IgD-negative memory B cell (primary cell): ENCODE measurements at regions not wholly inside any gene's neighbourhood (a gene's known extent, or its start where the extent isn't known, plus 50 kb on each side); places are given as distances from the start of the nearest gene placed in this dataset.

Experiments used
- H3K27ac Mint-ChIP-seq, 3 donors: one replicate each; pipeline ENCODE4 v1.8.0; 2020 to 2022; ENCODE audit warnings: mild to moderate bottlenecking in 3 of 3, mixed read lengths in 3 of 3, moderate library complexity in 1 of 3
- H3K27me3 Mint-ChIP-seq: one replicate; pipeline ENCODE4 v1.8.0; 2021; ENCODE audit warnings: mixed read lengths
- H3K36me3 Mint-ChIP-seq: one replicate; pipeline ENCODE4 v1.8.0; 2020; ENCODE audit warnings: mild to moderate bottlenecking, mixed read lengths
- H3K4me1 Mint-ChIP-seq, 3 donors: one replicate each; pipeline ENCODE4 v1.8.0; 2020 to 2022; ENCODE audit warnings: mixed read lengths in 3 of 3, mild to moderate bottlenecking in 1 of 3
- H3K4me3 Mint-ChIP-seq, 4 donors: one replicate each; pipeline ENCODE4 v1.8.0; 2020 to 2022; ENCODE audit warnings: mild to moderate bottlenecking in 4 of 4, mixed read lengths in 4 of 4, moderate library complexity in 3 of 4
- H3K9me3 Mint-ChIP-seq, 3 donors: one replicate each; pipeline ENCODE4 v1.8.0; 2020 to 2021; ENCODE audit warnings: mixed read lengths in 3 of 3, mild to moderate bottlenecking in 1 of 3

- Mint-ChIP-seq H3K27me3 (peaks cover 2% of the 10 kb centered on the region), H3K36me3 (no peaks in the 10 kb centered on the region), H3K4me1 (no peaks in the 10 kb centered on the region), H3K9me3 (peaks cover 2 to 13% (median 11%) of the 10 kb centered on the region in 3 donors), H3K27ac (no peak overlapping the region), H3K4me3 (no peak overlapping the region)
Measured at GRCh38 chr12:65535946-65536345, 257.5 kb downstream of the MSRB3 start.

GRCh38 chr12:65536351-65536750, 257.9 kb downstream of the MSRB3 start:
- no peaks in the 10 kb centered on the region for H3K4me1 Mint-ChIP-seq
- peaks cover 2% of the 10 kb centered on the region for H3K27me3 Mint-ChIP-seq
- H3K36me3 Mint-ChIP-seq = no peaks in the 10 kb centered on the region
- no peak overlapping the region for H3K27ac Mint-ChIP-seq
- peaks cover 2 to 13% (median 11%) of the 10 kb centered on the region in 3 donors for H3K9me3 Mint-ChIP-seq
- H3K4me3 Mint-ChIP-seq = no peak overlapping the region

GRCh38 chr12:65536876-65537681, 258.6 kb downstream of the MSRB3 start:
- Mint-ChIP-seq H3K36me3 (no peaks in the 10 kb centered on the region), H3K4me1 (no peaks in the 10 kb centered on the region), H3K27ac (no peak overlapping the region), H3K4me3 (no peak overlapping the region), H3K27me3 (peaks cover 2% of the 10 kb centered on the region), H3K9me3 (peaks cover 2 to 13% (median 11%) of the 10 kb centered on the region in 3 donors)

- H3K27me3 Mint-ChIP-seq = peaks cover 2% of the 10 kb centered on the region
- H3K4me3 Mint-ChIP-seq = no peak overlapping the region
- no peak overlapping the region for H3K27ac Mint-ChIP-seq
- H3K9me3 Mint-ChIP-seq = peaks cover 2 to 13% (median 11%) of the 10 kb centered on the region in 3 donors
- H3K4me1 Mint-ChIP-seq = no peaks in the 10 kb centered on the region
- H3K36me3 Mint-ChIP-seq = no peaks in the 10 kb centered on the region
Measured at GRCh38 chr12:65537978-65538377, 259.5 kb downstream of the MSRB3 start.

DNA sequence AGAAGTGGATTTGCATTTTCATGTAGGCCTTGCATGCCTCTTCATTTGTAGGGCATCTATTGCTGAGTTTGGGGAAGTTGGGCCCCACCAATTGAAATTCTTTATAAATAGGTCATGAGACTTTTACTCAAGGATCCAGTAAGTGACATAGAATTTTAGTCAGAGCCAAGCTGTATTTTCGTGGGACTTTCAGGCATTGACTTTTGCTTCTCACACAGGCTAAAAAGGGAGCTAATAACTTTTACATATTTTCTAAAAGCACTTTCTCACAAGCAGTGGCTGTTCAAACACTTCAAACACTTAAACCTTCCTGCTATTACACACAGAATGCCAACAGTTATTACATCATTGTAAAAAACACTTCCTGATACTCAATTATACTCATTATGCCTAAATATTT, 260.5 kb downstream of the MSRB3 start:
- Mint-ChIP-seq H3K4me3 (no peak overlapping the region), H3K9me3 (peaks cover 2 to 13% (median 11%) of the 10 kb centered on the region in 3 donors), H3K36me3 (no peaks in the 10 kb centered on the region), H3K27ac (no peak overlapping the region), H3K4me1 (no peaks in the 10 kb centered on the region), H3K27me3 (peaks cover 2% of the 10 kb centered on the region)

- Mint-ChIP-seq H3K4me1 (no peaks in the 10 kb centered on the region), H3K27me3 (peaks cover 2% of the 10 kb centered on the region), H3K27ac (no peak overlapping the region), H3K4me3 (no peak overlapping the region), H3K9me3 (peaks cover 2 to 13% (median 11%) of the 10 kb centered on the region in 3 donors), H3K36me3 (no peaks in the 10 kb centered on the region)
Measured at GRCh38 chr12:65540140-65540539, 261.7 kb downstream of the MSRB3 start.

DNA sequence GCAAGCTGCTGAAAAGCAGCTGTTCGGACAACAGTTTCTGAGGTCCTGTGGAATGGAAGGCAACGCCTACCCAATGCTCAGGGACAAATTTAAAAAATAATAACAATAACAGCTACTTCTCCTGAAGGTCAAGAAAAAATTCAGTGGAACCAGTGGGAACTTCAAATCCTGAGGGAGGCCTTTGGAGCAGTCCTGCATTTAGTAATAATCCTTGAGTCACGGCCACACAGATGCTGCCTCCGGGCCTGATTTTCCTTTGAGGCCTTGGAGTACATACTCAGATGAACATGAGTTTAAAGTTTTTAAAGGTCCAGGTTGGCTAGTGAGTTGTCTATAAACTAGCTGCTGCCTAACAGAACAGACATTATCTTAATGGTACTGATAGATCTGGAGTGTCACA, 268.0 kb downstream of the MSRB3 start:
- Mint-ChIP-seq H3K27me3 (no peaks in the 10 kb centered on the region), H3K27ac (no peak overlapping the region), H3K4me3 (no peak overlapping the region), H3K9me3 (no peaks in the 10 kb centered on the region), H3K4me1 (no peaks in the 10 kb centered on the region), H3K36me3 (no peaks in the 10 kb centered on the region)

GRCh38 chr12:65556676-65557437, 267.4 kb upstream of the HMGA2 start:
- Mint-ChIP-seq H3K9me3 (no peaks in the 10 kb centered on the region), H3K36me3 (no peaks in the 10 kb centered on the region), H3K27me3 (peaks cover 11% of the 10 kb centered on the region), H3K27ac (no peak overlapping the region), H3K4me1 (peaks cover 0 to 8% (median 6%) of the 10 kb centered on the region in 3 donors), H3K4me3 (no peak overlapping the region)

- H3K27ac Mint-ChIP-seq = no peak overlapping the region
- no peak overlapping the region for H3K4me3 Mint-ChIP-seq
- no peaks in the 10 kb centered on the region for H3K36me3 Mint-ChIP-seq
- H3K9me3 Mint-ChIP-seq = no peaks in the 10 kb centered on the region
- H3K4me1 Mint-ChIP-seq = peaks cover 0 to 8% (median 6%) of the 10 kb centered on the region in 3 donors
- H3K27me3 Mint-ChIP-seq = peaks cover 11% of the 10 kb centered on the region
Measured at GRCh38 chr12:65557438-65558181, 266.7 kb upstream of the HMGA2 start.

DNA sequence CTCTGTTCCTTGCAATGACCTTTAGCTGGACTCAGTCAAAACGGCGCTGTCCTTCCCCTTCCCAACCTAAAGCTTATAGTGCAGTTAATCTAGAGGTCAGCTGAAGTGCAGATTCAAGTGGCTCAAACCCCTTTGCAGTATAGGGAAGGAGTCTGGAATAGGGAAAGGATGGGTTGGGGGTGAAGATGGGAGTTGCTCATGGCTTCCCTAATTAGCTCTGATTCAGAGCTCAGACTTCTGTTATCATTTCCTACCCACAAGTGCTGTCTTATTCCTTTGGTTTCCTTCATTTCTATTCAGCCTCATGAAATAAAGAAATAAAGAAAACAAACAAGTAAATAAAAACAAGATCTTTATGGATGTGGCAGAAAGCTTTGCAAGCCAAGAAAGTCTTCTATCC, 264.0 kb upstream of the HMGA2 start:
- peaks cover 0 to 8% (median 8%) of the 10 kb centered on the region in 3 donors for H3K4me1 Mint-ChIP-seq

DNA sequence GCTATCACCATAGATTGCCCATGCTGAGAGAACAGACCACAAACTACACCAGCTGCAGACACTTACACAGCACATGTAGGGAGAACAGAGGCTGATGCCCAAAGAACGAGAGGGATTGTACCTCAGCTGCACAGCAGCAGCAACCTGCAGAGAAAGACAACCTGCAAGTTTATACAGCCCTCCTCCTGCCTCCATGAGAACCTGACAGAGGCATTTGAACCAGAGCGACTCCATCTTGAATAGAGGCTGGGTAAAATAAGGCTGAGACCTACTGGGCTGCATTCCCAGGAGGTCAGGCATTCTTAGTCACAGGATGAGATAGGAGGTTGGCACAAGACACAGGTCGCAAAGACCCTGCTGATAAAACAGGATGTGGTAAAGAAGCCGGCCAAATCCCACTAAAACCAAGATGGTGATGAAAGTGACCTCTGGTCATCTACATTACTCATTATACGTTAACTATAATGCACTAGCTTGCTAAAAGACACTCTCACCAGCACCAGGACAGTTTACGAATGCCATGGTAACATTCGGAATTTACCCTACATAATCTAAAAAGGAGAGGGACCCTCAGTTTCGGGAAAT, 262.4 kb upstream of the HMGA2 start:
- peaks cover under 1% of the 10 kb centered on the region for H3K36me3 Mint-ChIP-seq
- peaks cover 3% of the 10 kb centered on the region for H3K27me3 Mint-ChIP-seq
- no peak overlapping the region for H3K27ac Mint-ChIP-seq
- peaks cover 0 to 3% (median 0%) of the 10 kb centered on the region in 3 donors for H3K9me3 Mint-ChIP-seq
- H3K4me1 Mint-ChIP-seq = peaks cover 0 to 3% (median 2%) of the 10 kb centered on the region in 3 donors
- H3K4me3 Mint-ChIP-seq = no peak overlapping the region

More for the DNA sequence above, 264.0 kb upstream of the HMGA2 start:
- Mint-ChIP-seq H3K36me3 (no peaks in the 10 kb centered on the region), H3K27me3 (peaks cover 11% of the 10 kb centered on the region), H3K9me3 (no peaks in the 10 kb centered on the region), H3K27ac (no peak overlapping the region), H3K4me3 (no peak overlapping the region)

DNA sequence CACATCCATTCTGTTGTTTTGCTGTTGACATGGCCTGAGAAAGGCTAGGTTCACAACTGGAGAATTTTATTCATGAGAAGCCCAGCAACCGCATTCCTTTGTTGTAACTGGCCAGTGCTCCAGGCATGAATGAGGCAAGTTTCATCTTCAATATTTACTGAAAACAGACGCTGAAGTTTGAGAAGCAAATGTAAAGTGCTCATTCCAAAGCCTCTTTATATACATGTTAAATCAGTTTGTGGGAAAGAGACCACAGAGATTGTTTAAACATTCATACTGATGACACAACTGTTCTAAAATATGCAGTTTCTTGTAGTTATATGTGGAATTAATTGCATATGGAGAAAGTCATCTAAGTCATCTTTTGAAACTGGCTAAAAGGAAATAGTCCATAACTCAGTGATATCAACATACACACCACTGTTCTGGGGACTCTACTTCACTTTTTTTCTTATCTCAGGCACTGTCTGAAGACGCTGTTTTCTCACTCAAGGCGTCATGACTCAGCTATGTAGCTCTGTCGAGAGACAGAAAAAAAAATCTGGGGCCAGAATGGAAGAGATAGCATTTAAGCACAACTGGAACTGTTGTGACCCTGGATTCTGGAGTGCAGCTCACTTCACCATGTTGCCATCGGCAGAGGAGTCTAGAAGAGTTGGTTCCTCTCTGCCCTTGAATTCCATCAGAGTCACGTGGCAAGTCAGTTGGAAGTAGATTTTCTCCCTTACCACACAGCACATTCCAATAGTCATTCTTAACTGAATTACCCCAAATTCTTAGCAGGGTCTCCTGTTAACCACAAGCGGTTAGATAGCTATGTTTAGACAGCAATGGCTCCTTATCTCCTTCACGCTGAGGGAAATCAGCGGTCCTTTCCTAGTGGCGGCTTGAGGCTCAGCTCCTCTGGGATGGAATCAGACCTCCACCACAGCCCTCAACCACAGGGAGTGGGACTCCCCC, 258.4 kb upstream of the HMGA2 start:
- Mint-ChIP-seq H3K27me3 (peaks cover 5% of the 10 kb centered on the region), H3K4me1 (peaks cover 0 to 1% (median 0%) of the 10 kb centered on the region in 3 donors), H3K27ac (no peak overlapping the region), H3K36me3 (peaks cover 2% of the 10 kb centered on the region), H3K9me3 (peaks cover 0 to 5% (median 4%) of the 10 kb centered on the region in 3 donors), H3K4me3 (no peak overlapping the region)

- H3K4me3 Mint-ChIP-seq = no peak overlapping the region
- peaks cover 2% of the 10 kb centered on the region for H3K36me3 Mint-ChIP-seq
- H3K27ac Mint-ChIP-seq = no peak overlapping the region
- H3K9me3 Mint-ChIP-seq = peaks cover under 1 to 5% (median 4%) of the 10 kb centered on the region in 3 donors
- H3K27me3 Mint-ChIP-seq = peaks cover 3% of the 10 kb centered on the region
- H3K4me1 Mint-ChIP-seq = peaks cover 0 to 1% (median 0%) of the 10 kb centered on the region in 3 donors
Measured at GRCh38 chr12:65566751-65567150, 257.5 kb upstream of the HMGA2 start.

DNA sequence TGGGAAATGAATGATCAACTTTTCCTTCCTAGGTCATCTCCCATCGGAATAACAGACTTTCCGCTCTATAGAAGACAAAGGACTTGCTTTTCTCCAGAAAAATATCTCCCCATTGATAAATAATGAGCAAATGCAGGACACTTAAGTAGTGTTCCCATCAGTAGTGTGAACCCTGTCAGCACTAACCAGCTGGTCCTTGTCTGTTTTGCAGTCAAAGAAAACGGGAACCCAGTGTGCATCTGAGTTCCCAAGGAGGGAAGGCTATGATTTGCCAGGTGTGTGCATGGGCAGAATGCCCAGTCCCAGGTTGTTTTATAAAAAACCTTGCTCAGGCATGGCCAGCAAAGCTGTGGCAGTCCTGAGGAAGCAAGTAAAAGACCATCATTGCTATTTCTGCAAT, 256.5 kb upstream of the HMGA2 start:
- peaks cover 2 to 5% (median 4%) of the 10 kb centered on the region in 3 donors for H3K9me3 Mint-ChIP-seq

More for the DNA sequence above, 256.5 kb upstream of the HMGA2 start:
- Mint-ChIP-seq H3K36me3 (peaks cover 2% of the 10 kb centered on the region), H3K4me1 (peaks cover 0 to 1% (median 0%) of the 10 kb centered on the region in 3 donors), H3K27ac (no peak overlapping the region), H3K27me3 (peaks cover 5% of the 10 kb centered on the region), H3K4me3 (no peak overlapping the region)
